ENCODE measurements at regions not wholly inside any gene's neighbourhood (a gene's known extent, or its start where the extent isn't known, plus 50 kb on each side); places are given as distances from the start of the nearest gene placed in this dataset.

- no peak for TF ChIP-seq CTCF (IDR thresholded peaks at IDR 0.05)
- no peak for TF ChIP-seq EZH2 (IDR thresholded peaks at IDR 0.05; ENCODE audit: borderline replicate concordance, insufficient read depth, low read depth, low read length, poor library complexity, severe bottlenecking)
Observed at GRCh38 chr2:62402156-62402555, 103.8 kb downstream of the TMEM17 start.

All from B cell (primary cell).